AG04449 (cell line): ENCODE measurements at regions not wholly inside any gene's neighbourhood (a gene's known extent, or its start where the extent isn't known, plus 50 kb on each side); places are given as distances from the start of the nearest gene placed in this dataset.

ENCODE experiments used
- CTCF ChIA-PET: fragments of 350-600 bp; formaldehyde crosslinking; extraction: SDS; loops from one replicate; lab custom pipeline; 2021; ENCODE audit warnings: antibody characterized with exemption; lab: Yijun Ruan, JAX
- POLR2A ChIA-PET: fragments of 400-600, 350-600 bp; formaldehyde crosslinking; extraction: SDS; loops from one replicate; lab custom pipeline; 2020; ENCODE audit warnings: antibody characterized with exemption, inconsistent platforms; lab: Yijun Ruan, JAX
- DNase-seq: peaks from one replicate; pipeline ENCODE4 v3.0.0-alpha.2; 2010; ENCODE audit warnings: low read depth, low spot score
- H3K4me3 ChIP-seq: 2 replicates; pipeline ENCODE4 v1.5.1; 2011; ENCODE audit warnings: low read depth, mild to moderate bottlenecking, control low read depth, low read length
- CTCF ChIP-seq: IDR thresholded peaks from one replicate; pipeline ENCODE4 v1.5.1; 2011; ENCODE audit warnings: mild to moderate bottlenecking, moderate library complexity, low read length, control low read depth, inconsistent platforms; ENCODE audit not compliant: insufficient read depth; ENCODE audit errors: missing control alignments

DNA sequence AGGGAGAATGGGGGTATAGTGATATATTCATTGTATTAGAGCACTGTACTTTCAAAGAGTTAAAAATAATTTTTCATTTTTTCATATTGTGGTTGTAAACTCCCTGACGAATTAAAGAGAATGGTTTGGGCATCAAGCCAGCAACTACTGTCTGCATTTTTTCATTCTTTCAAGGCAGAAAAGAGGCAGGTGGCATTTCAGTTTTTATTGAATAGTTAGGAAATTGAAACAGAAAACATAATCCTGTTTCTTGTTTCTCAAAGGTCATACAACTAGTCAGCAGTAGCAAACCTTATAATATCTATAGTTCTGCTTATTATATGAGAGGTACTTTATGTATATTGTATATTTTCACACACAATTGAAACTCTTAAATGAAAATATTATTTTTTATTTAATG is 303.9 kb upstream of the KCND2 start:
- no peak for DNase-seq
- ChIA-PET CTCF (interaction anchor here (1.4 kb wide), 1 partner anchor 586 kb away, joined by 4 read pairs; no protein-coding TSS in a partner anchor), POLR2A (no interaction called here)
- no peak for TF ChIP-seq CTCF
- no peak overlapping the region for H3K4me3 ChIP-seq

DNA sequence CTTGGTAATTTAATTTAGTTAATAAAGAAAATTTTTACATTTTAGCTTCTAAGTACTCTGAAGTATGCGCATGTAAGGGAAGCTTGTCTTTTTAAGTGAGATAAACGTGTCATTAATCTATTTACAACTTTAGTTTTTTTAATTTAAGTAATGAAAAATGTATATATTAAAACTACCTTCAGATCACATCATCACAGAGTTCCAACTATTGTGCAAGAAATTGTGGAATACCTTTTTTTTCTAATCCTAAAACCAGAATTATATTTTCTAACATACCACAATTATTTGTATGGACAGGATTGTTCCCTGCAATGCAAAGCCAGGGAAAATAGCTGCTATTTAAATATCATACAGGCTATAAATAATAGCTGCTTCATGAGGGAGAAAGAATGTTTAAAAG is 303.2 kb upstream of the KCND2 start:
- DNase-seq = no peak
- no peak for TF ChIP-seq CTCF
- H3K4me3 ChIP-seq = no peak overlapping the region
- ChIA-PET CTCF (interaction anchor here (1.4 kb wide), 1 partner anchor 585 kb away, joined by 4 read pairs; no protein-coding TSS in a partner anchor), POLR2A (no interaction called here)

GRCh38 chr7:119974972-119975371 is 298.0 kb upstream of the KCND2 start:
- no peak for TF ChIP-seq CTCF
- ChIA-PET POLR2A (no interaction called here), CTCF (no interaction called here)
- H3K4me3 ChIP-seq = no peak overlapping the region
- no peak for DNase-seq

DNA sequence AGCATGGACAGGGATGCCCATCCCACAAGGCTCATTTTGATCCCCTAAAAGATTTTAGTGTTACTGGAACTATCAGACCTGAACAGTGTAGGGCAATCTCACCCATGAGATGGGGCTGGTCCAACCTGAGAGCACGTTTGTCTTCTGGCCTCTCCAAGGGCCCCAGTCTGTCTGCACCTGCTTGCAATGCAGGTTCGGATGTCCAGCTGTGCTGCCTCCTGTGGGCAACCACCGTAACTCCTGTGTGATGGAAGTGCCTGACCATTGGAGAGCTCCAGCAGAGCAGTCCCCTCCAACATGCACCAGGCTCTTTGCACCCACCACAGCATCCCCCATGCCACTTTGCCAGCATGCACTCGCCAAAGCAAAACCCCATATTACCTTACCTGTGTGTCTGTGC is 290.1 kb upstream of the KCND2 start:
- ChIA-PET POLR2A (no interaction called here), CTCF (interaction anchor here (0.5 kb wide), 1 partner anchor 15 kb away, joined by 3 read pairs; no protein-coding TSS in a partner anchor)
- DNase-seq = no peak
- no peak overlapping the region for H3K4me3 ChIP-seq
- no peak for TF ChIP-seq CTCF

- no peak for TF ChIP-seq CTCF
- POLR2A ChIA-PET = no interaction called here
- CTCF ChIA-PET = interaction anchor here (0.5 kb wide), 1 partner anchor 16 kb away, joined by 3 read pairs; no protein-coding TSS in a partner anchor
- no peak overlapping the region for H3K4me3 ChIP-seq
- DNase-seq = no peak
Measured at GRCh38 chr7:119983468-119983867, 289.5 kb upstream of the KCND2 start.

DNA sequence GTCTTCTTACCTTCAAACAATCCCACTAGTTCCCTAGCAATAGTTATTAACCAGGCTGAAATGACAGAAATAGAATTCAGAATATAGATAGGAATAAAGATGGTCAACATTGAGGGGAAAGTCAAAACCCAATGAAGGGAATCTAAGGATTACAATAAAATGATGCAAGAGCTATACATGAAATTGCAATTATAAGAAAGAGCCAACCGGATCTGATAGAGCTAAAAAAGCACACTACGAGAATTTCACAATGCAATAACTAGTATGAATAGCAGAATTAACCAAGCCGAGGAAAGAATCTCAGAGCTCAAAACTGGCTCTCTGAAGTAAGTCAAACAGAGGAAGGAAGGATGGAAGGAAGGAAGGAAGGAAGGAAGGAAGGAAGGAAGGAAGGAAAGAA is 288.7 kb upstream of the KCND2 start:
- CTCF ChIA-PET = no interaction called here
- H3K4me3 ChIP-seq = no peak overlapping the region
- DNase-seq = no peak
- TF ChIP-seq CTCF = no peak
- POLR2A ChIA-PET = no interaction called here
